ENCODE measurements at regions not wholly inside any gene's neighbourhood (a gene's known extent, or its start where the extent isn't known, plus 50 kb on each side); places are given as distances from the start of the nearest gene placed in this dataset.

DNA sequence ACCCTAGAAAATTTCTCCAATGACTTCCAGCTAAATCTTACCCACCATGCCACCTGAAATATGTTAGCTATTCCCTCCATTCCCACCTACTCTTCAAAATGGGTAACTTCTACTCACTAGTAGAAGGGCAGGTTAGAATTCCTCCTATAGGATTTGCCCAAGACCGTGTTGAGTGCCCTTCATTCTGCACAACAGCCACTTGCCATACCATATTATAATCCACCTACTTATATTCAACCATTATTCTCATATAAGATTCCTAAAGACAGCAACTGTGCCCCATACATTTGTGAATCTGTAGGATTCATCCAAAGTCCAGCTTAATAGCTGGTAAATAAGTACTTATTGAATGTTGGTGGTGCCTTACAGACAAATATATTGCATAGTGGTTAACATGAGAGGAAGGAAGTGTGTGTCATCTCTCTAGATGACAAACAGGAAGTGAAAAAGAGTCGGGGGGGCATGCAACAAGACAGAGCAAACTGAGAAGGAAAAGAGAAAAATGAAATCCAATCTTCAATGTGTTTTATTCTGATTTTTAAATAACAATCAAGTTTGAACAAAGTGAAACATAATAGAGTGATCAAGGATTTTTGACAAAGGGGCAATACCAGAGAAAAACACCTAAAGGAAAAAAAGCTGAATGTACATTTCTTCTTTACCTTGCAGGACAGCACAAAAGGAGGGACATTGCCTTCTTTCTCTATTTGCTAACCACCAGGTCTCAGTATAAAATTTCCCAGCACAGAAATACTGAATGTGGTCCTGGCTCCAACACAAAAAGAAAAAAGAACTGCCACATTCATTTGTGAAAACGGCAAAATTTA, 389.3 kb upstream of the USP15 start:
- peak; percentile 12 to 36 for DNase-seq (ENCODE audit: low read depth in 1 of 2, low spot score in 1 of 2)
- no peaks in the 10 kb centered on the region for H3K27me3 ChIP-seq (ENCODE audit: insufficient read depth, poor library complexity, severe bottlenecking)
- H3K4me3 ChIP-seq (replicated peaks; ENCODE audit: insufficient read depth, low read length), result no peak overlapping the region
- TF ChIP-seq, protein P1, sequence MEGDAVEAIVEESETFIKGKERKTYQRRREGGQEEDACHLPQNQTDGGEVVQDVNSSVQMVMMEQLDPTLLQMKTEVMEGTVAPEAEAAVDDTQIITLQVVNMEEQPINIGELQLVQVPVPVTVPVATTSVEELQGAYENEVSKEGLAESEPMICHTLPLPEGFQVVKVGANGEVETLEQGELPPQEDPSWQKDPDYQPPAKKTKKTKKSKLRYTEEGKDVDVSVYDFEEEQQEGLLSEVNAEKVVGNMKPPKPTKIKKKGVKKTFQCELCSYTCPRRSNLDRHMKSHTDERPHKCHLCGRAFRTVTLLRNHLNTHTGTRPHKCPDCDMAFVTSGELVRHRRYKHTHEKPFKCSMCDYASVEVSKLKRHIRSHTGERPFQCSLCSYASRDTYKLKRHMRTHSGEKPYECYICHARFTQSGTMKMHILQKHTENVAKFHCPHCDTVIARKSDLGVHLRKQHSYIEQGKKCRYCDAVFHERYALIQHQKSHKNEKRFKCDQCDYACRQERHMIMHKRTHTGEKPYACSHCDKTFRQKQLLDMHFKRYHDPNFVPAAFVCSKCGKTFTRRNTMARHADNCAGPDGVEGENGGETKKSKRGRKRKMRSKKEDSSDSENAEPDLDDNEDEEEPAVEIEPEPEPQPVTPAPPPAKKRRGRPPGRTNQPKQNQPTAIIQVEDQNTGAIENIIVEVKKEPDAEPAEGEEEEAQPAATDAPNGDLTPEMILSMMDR (IDR thresholded peaks at IDR 0.05; ENCODE audit: insufficient read depth, low read length), result no peak
- peak; percentile 82 for TF ChIP-seq SPI1 (IDR thresholded peaks at IDR 0.05; ENCODE audit: borderline replicate concordance, low read depth)
- H3K27ac ChIP-seq (replicated peaks), result no peak overlapping the region

DNA sequence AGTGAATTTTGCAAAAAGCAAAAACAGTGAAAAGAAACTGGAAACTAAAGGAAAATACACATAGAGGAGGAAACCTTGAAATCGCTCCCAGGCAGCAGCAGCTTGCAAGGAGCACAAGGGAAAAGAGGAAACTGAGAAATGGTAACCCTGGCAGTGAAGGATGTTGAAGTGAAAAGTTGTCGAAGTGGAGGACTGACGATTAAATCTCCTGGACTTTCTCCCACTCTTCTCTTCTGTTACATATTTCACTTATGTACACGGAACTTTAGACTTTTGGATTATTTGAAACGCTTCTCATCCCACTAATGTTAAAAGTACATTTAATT, 388.8 kb upstream of the USP15 start:
- H3K4me3 ChIP-seq (replicated peaks; ENCODE audit: insufficient read depth, low read length), result no peak overlapping the region
- TF ChIP-seq GABPA (IDR thresholded peaks at IDR 0.05; ENCODE audit: low read depth) (no peak), SPI1 (IDR thresholded peaks at IDR 0.05; ENCODE audit: borderline replicate concordance, low read depth) (no peak), POLR2AphosphoS5 (IDR thresholded peaks at IDR 0.05; ENCODE audit: low read depth) (no peak)
- TF ChIP-seq, protein P2, sequence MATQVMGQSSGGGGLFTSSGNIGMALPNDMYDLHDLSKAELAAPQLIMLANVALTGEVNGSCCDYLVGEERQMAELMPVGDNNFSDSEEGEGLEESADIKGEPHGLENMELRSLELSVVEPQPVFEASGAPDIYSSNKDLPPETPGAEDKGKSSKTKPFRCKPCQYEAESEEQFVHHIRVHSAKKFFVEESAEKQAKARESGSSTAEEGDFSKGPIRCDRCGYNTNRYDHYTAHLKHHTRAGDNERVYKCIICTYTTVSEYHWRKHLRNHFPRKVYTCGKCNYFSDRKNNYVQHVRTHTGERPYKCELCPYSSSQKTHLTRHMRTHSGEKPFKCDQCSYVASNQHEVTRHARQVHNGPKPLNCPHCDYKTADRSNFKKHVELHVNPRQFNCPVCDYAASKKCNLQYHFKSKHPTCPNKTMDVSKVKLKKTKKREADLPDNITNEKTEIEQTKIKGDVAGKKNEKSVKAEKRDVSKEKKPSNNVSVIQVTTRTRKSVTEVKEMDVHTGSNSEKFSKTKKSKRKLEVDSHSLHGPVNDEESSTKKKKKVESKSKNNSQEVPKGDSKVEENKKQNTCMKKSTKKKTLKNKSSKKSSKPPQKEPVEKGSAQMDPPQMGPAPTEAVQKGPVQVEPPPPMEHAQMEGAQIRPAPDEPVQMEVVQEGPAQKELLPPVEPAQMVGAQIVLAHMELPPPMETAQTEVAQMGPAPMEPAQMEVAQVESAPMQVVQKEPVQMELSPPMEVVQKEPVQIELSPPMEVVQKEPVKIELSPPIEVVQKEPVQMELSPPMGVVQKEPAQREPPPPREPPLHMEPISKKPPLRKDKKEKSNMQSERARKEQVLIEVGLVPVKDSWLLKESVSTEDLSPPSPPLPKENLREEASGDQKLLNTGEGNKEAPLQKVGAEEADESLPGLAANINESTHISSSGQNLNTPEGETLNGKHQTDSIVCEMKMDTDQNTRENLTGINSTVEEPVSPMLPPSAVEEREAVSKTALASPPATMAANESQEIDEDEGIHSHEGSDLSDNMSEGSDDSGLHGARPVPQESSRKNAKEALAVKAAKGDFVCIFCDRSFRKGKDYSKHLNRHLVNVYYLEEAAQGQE (IDR thresholded peaks at IDR 0.05; ENCODE audit: insufficient replicate concordance, low read depth), result no peak
- TF ChIP-seq, protein P1 (IDR thresholded peaks at IDR 0.05; ENCODE audit: insufficient read depth, low read length), result no peak
- no peak overlapping the region for H3K27ac ChIP-seq (replicated peaks)
- DNase-seq (ENCODE audit: low read depth in 1 of 2, low spot score in 1 of 2), result no peak
- H3K27me3 ChIP-seq (ENCODE audit: insufficient read depth, poor library complexity, severe bottlenecking), result no peaks in the 10 kb centered on the region

DNA sequence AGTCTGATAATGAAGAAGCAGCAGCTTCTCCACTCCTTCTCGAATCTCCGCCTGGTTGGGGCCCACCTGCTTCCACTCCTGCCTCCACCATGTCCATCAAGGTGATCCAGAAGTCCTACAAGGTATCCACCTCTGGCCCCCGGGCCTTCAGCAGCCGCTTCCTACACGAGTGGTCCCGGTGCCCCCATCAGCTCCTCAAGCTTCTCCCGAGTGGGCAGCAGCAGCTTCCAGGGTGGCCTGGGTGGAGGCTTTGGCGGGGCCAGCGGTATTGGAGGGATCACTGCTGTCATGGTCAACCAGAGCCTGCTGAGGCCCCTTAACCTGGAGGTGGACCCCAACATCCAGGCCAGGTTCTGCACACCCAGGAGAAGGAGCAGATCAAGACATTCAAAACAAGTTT, 381.0 kb upstream of the USP15 start:
- no peak for DNase-seq (ENCODE audit: low read depth in 1 of 2, low spot score in 1 of 2)

More for the DNA sequence above, 381.0 kb upstream of the USP15 start:
- TF ChIP-seq, protein P2 (IDR thresholded peaks at IDR 0.05; ENCODE audit: insufficient replicate concordance, low read depth), result no peak
- TF ChIP-seq SPI1 (IDR thresholded peaks at IDR 0.05; ENCODE audit: borderline replicate concordance, low read depth) (no peak), POLR2AphosphoS5 (IDR thresholded peaks at IDR 0.05; ENCODE audit: low read depth) (no peak), GABPA (IDR thresholded peaks at IDR 0.05; ENCODE audit: low read depth) (no peak)
- TF ChIP-seq, protein P1 (IDR thresholded peaks at IDR 0.05; ENCODE audit: insufficient read depth, low read length), result no peak
- H3K27ac ChIP-seq (replicated peaks), result no peak overlapping the region
- H3K4me3 ChIP-seq (replicated peaks; ENCODE audit: insufficient read depth, low read length), result no peak overlapping the region
- no peaks in the 10 kb centered on the region for H3K27me3 ChIP-seq (ENCODE audit: insufficient read depth, poor library complexity, severe bottlenecking)
